Neural progenitor cell (in vitro differentiated cells): ENCODE measurements at regions not wholly inside any gene's neighbourhood (a gene's known extent, or its start where the extent isn't known, plus 50 kb on each side); places are given as distances from the start of the nearest gene placed in this dataset.

Experiments
- DNase-seq: peaks from one replicate; pipeline ENCODE4 v3.0.0-alpha.2; 2016; ENCODE audit warnings: low spot score
- H2AFZ ChIP-seq: fragments of 200-600 bp; sonication (generic); replicated peaks from 2 replicates; pipeline ENCODE4 v1.6.1; 2016; ENCODE audit warnings: antibody characterized with exemption
- H3F3A ChIP-seq: fragments of 200-600 bp; sonication (generic); 2 replicates; pipeline ENCODE4 v1.6.1; 2016; ENCODE audit warnings: antibody characterized with exemption, low read depth
- H3K27ac ChIP-seq: fragments of 200-600 bp; sonication (generic); 2 replicates; pipeline ENCODE4 v1.5.1; 2016; ENCODE audit warnings: mild to moderate bottlenecking
- H3K27me3 ChIP-seq: fragments of 200-600 bp; sonication (generic); 2 replicates; pipeline ENCODE4 v1.6.1; 2016; ENCODE audit warnings: mild to moderate bottlenecking, moderate library complexity
- H3K36me3 ChIP-seq: fragments of 200-600 bp; sonication (generic); 2 replicates; pipeline ENCODE4 v1.5.1; 2016
- H3K4me1 ChIP-seq: fragments of 200-600 bp; sonication (generic); 2 replicates; pipeline ENCODE4 v1.6.1; 2016; ENCODE audit warnings: mixed run types
- H3K4me2 ChIP-seq: fragments of 200-600 bp; sonication (generic); 2 replicates; pipeline ENCODE4 v1.6.1; 2016
- H3K4me3 ChIP-seq: fragments of 200-600 bp; sonication (generic); 2 replicates; pipeline ENCODE4 v1.5.1; 2016
- H3K79me2 ChIP-seq: fragments of 200-600 bp; sonication (generic); 2 replicates; pipeline ENCODE4 v1.6.1; 2016; ENCODE audit warnings: low read depth
- H3K9ac ChIP-seq: fragments of 200-600 bp; sonication (generic); 2 replicates; pipeline ENCODE4 v1.6.1; 2016
- H3K9me3 ChIP-seq: fragments of 200-600 bp; sonication (generic); 2 replicates; pipeline ENCODE4 v1.5.1; 2016; ENCODE audit warnings: low read depth
- H4K20me1 ChIP-seq: fragments of 200-600 bp; sonication (generic); 2 replicates; pipeline ENCODE4 v1.6.1; 2016; ENCODE audit warnings: low read depth
- H3K27ac Mint-ChIP-seq: 3 replicates; pipeline ENCODE4 v1.8.0; 2021; ENCODE audit warnings: mixed read lengths
- H3K27me3 Mint-ChIP-seq: 2 replicates; pipeline ENCODE4 v1.8.0; 2022; ENCODE audit warnings: low read depth, mild to moderate bottlenecking, inconsistent platforms, moderate library complexity, mixed read lengths; ENCODE audit not compliant: insufficient read depth
- H3K36me3 Mint-ChIP-seq: 3 replicates; pipeline ENCODE4 v1.8.0; 2021; ENCODE audit warnings: mixed read lengths
- H3K4me1 Mint-ChIP-seq: 3 replicates; pipeline ENCODE4 v1.8.0; 2021; ENCODE audit warnings: mixed read lengths
- H3K4me3 Mint-ChIP-seq: 3 replicates; pipeline ENCODE4 v1.8.0; 2021; ENCODE audit warnings: mild to moderate bottlenecking, moderate library complexity, mixed read lengths
- H3K9me3 Mint-ChIP-seq: 3 replicates; pipeline ENCODE4 v1.8.0; 2020; ENCODE audit warnings: mixed read lengths
- CTCF ChIP-seq: fragments of 200-600 bp; sonication (generic); IDR thresholded peaks from 2 replicates; pipeline ENCODE4 v1.5.1; 2017; ENCODE audit warnings: antibody characterized with exemption, mild to moderate bottlenecking
- EZH2 ChIP-seq: fragments of 200-600 bp; sonication (generic); IDR thresholded peaks from 2 replicates; pipeline ENCODE4 v1.6.1; 2017; ENCODE audit warnings: antibody characterized with exemption, mild to moderate bottlenecking, moderate library complexity
- EZH2phosphoT487 ChIP-seq: fragments of 200-600 bp; sonication (generic); IDR thresholded peaks from 2 replicates; pipeline ENCODE4 v1.6.1; 2017; ENCODE audit warnings: antibody characterized with exemption

- Mint-ChIP-seq H3K4me3 (no peak overlapping the region), H3K27ac (no peak overlapping the region), H3K27me3 (peaks cover 6% of the 10 kb centered on the region), H3K4me1 (peaks cover 43% of the 10 kb centered on the region), H3K9me3 (peaks cover 5% of the 10 kb centered on the region), H3K36me3 (no peaks in the 10 kb centered on the region)
- Histone ChIP-seq H2AFZ (no peak overlapping the region), H3K4me1 (no peaks in the 10 kb centered on the region), H3K9me3 (peaks cover 4% of the 10 kb centered on the region), H3F3A (no peaks in the 10 kb centered on the region), H3K27me3 (no peaks in the 10 kb centered on the region), H3K4me2 (no peak overlapping the region), H3K4me3 (no peak overlapping the region), H4K20me1 (no peaks in the 10 kb centered on the region), H3K27ac (no peak overlapping the region), H3K79me2 (no peaks in the 10 kb centered on the region), H3K9ac (no peak overlapping the region), H3K36me3 (no peaks in the 10 kb centered on the region)
- no peak for TF ChIP-seq EZH2
- no peak for TF ChIP-seq EZH2phosphoT487
- no peak for TF ChIP-seq CTCF
- no peak for DNase-seq
Observed at GRCh38 chr14:101478096-101478495, 83.2 kb upstream of the DIO3 start.

GRCh38 chr14:101478796-101479410, 82.4 kb upstream of the DIO3 start:
- Histone ChIP-seq H3K79me2 (no peaks in the 10 kb centered on the region), H2AFZ (no peak overlapping the region), H3K9ac (no peak overlapping the region), H3F3A (no peaks in the 10 kb centered on the region), H4K20me1 (no peaks in the 10 kb centered on the region), H3K4me3 (no peak overlapping the region), H3K27me3 (no peaks in the 10 kb centered on the region), H3K27ac (no peak overlapping the region), H3K4me1 (no peaks in the 10 kb centered on the region), H3K9me3 (peaks cover 4% of the 10 kb centered on the region), H3K36me3 (no peaks in the 10 kb centered on the region), H3K4me2 (no peak overlapping the region)
- H3K9me3 Mint-ChIP-seq = peaks cover 10% of the 10 kb centered on the region
- no peak overlapping the region for H3K27ac Mint-ChIP-seq
- H3K27me3 Mint-ChIP-seq = peaks cover 9% of the 10 kb centered on the region
- no peak for TF ChIP-seq EZH2
- TF ChIP-seq CTCF = no peak
- no peak for TF ChIP-seq EZH2phosphoT487
- no peaks in the 10 kb centered on the region for H3K36me3 Mint-ChIP-seq
- H3K4me1 Mint-ChIP-seq = peaks cover 35% of the 10 kb centered on the region
- no peak for DNase-seq
- no peak overlapping the region for H3K4me3 Mint-ChIP-seq

- Mint-ChIP-seq H3K4me1 (peaks cover 23% of the 10 kb centered on the region), H3K4me3 (no peak overlapping the region), H3K27ac (no peak overlapping the region), H3K27me3 (peaks cover 3% of the 10 kb centered on the region), H3K9me3 (peaks cover 12% of the 10 kb centered on the region), H3K36me3 (no peaks in the 10 kb centered on the region)
- Histone ChIP-seq H3K4me1 (no peaks in the 10 kb centered on the region), H4K20me1 (no peaks in the 10 kb centered on the region), H3F3A (no peaks in the 10 kb centered on the region), H3K9ac (no peak overlapping the region), H3K27me3 (no peaks in the 10 kb centered on the region), H3K79me2 (no peaks in the 10 kb centered on the region), H3K4me3 (no peak overlapping the region), H2AFZ (no peak overlapping the region), H3K36me3 (no peaks in the 10 kb centered on the region), H3K9me3 (peaks cover 4% of the 10 kb centered on the region), H3K4me2 (no peak overlapping the region), H3K27ac (no peak overlapping the region)
- TF ChIP-seq CTCF (no peak), EZH2 (no peak), EZH2phosphoT487 (no peak)
- no peak for DNase-seq
Observed at GRCh38 chr14:101480022-101480746, 81.1 kb upstream of the DIO3 start.
